IMR-90 (cell line): ENCODE measurements at regions not wholly inside any gene's neighbourhood (a gene's known extent, or its start where the extent isn't known, plus 50 kb on each side); places are given as distances from the start of the nearest gene placed in this dataset.

ENCODE experiments used
- ATAC-seq: fragments of 200-7000 bp; cut with Tn5 transposase; 2 replicates; pipeline ENCODE4 v1.9.1; 2020; ENCODE audit warnings: low read depth, mild to moderate bottlenecking, moderate library complexity
- BruUV-seq: library from RNA; stranded (reverse); fragments of 400-500 nt; replicated peaks from 2 replicates; lab custom pipeline; 2021; lab: Mats Ljungman, UMichigan
- CTCF ChIA-PET: fragments of 300-600 bp; formaldehyde crosslinking; extraction: SDS; loops from one replicate; lab custom pipeline; 2021; ENCODE audit warnings: antibody characterized with exemption; lab: Yijun Ruan, JAX
- POLR2A ChIA-PET: fragments of 300-600 bp; sonication (Branson Sonifier 250); formaldehyde crosslinking; loops from one replicate; lab custom pipeline; 2022; ENCODE audit warnings: antibody characterized with exemption; ENCODE audit not compliant: unreplicated experiment; lab: Charles Lee
- DNase-seq: peaks from one replicate; pipeline ENCODE4 v3.0.0; 2013
- H2AFZ ChIP-seq: replicated peaks from 2 replicates; pipeline ENCODE3; 2013; ENCODE audit warnings: low read length, mild to moderate bottlenecking; ENCODE audit not compliant: poor library complexity
- H2AK5ac ChIP-seq: 2 replicates; pipeline ENCODE4 v1.6.1; 2013; ENCODE audit warnings: low read depth, low read length, inconsistent platforms
- H2AK9ac ChIP-seq: replicated peaks from 2 replicates; pipeline ENCODE3; 2013; ENCODE audit warnings: mild to moderate bottlenecking, low read depth, low read length, moderate library complexity; ENCODE audit not compliant: poor library complexity
- H2BK120ac ChIP-seq: 2 replicates; pipeline ENCODE4 v1.6.1; 2013; ENCODE audit warnings: low read depth, low read length, inconsistent platforms
- H2BK15ac ChIP-seq: 3 replicates; pipeline ENCODE4 v1.6.1; 2013; ENCODE audit warnings: low read depth, low read length, inconsistent platforms
- H2BK20ac ChIP-seq: 2 replicates; pipeline ENCODE4 v1.6.1; 2013; ENCODE audit warnings: low read depth, mild to moderate bottlenecking, inconsistent platforms, low read length, moderate library complexity
- H2BK5ac ChIP-seq: 2 replicates; pipeline ENCODE4 v1.6.1; 2013; ENCODE audit warnings: mild to moderate bottlenecking, low read depth, low read length, inconsistent platforms; ENCODE audit not compliant: poor library complexity, severe bottlenecking
- H3K14ac ChIP-seq: replicated peaks from 2 replicates; pipeline ENCODE4 v1.6.1; 2013; ENCODE audit warnings: low read depth, low read length, inconsistent platforms
- H3K18ac ChIP-seq: 2 replicates; pipeline ENCODE4 v1.6.1; 2013; ENCODE audit warnings: low read depth, low read length, control low read depth
- H3K23ac ChIP-seq: 2 replicates; pipeline ENCODE4 v1.6.1; 2013; ENCODE audit warnings: low read depth, low read length, inconsistent platforms
- H3K27ac ChIP-seq: 2 replicates; pipeline ENCODE4 v1.5.1; 2013; ENCODE audit warnings: mild to moderate bottlenecking, control low read depth, low read length; ENCODE audit not compliant: insufficient read depth
- H3K27me3 ChIP-seq: 2 replicates; pipeline ENCODE4 v1.6.1; 2013; ENCODE audit warnings: low read length; ENCODE audit not compliant: control insufficient read depth, insufficient read depth
- H3K36me3 ChIP-seq: 2 replicates; pipeline ENCODE4 v1.6.1; 2013; ENCODE audit warnings: low read length, mixed read lengths; ENCODE audit not compliant: control insufficient read depth, insufficient read depth
- H3K4ac ChIP-seq: 2 replicates; pipeline ENCODE4 v1.6.1; 2013; ENCODE audit warnings: low read depth, low read length, inconsistent platforms
- H3K4me1 ChIP-seq: 2 replicates; pipeline ENCODE4 v1.6.1; 2013; ENCODE audit warnings: low read length, mixed read lengths; ENCODE audit not compliant: control insufficient read depth, insufficient read depth
- H3K4me2 ChIP-seq: 2 replicates; pipeline ENCODE4 v1.6.1; 2013; ENCODE audit warnings: low read depth, mild to moderate bottlenecking, control low read depth, low read length, moderate library complexity
- H3K4me3 ChIP-seq: 2 replicates; pipeline ENCODE4 v1.5.1; 2013; ENCODE audit warnings: low read depth, mild to moderate bottlenecking, control low read depth, low read length, moderate library complexity; ENCODE audit not compliant: insufficient read depth
- H3K56ac ChIP-seq: 2 replicates; pipeline ENCODE4 v1.6.1; 2013; ENCODE audit warnings: low read length, inconsistent platforms; ENCODE audit not compliant: insufficient read depth; ENCODE audit errors: extremely low read depth
- H3K79me1 ChIP-seq, 2 experiments: 2 replicates each; pipeline ENCODE4 v1.6.1; 2013; ENCODE audit warnings: low read length in 2 of 2, inconsistent platforms in 1 of 2, low read depth in 1 of 2
- H3K9ac ChIP-seq: 2 replicates; pipeline ENCODE4 v1.6.1; 2013; ENCODE audit warnings: low read depth, low read length, control low read depth
- H3K9me1 ChIP-seq: 2 replicates; pipeline ENCODE4 v1.6.1; 2013; ENCODE audit warnings: low read length, inconsistent platforms; ENCODE audit not compliant: insufficient read depth
- H3K9me3 ChIP-seq: 2 replicates; pipeline ENCODE4 v1.6.1; 2013; ENCODE audit warnings: low read length; ENCODE audit not compliant: control insufficient read depth, insufficient read depth
- H4K20me1 ChIP-seq: 2 replicates; pipeline ENCODE4 v1.6.1; 2013; ENCODE audit warnings: low read length, inconsistent platforms; ENCODE audit not compliant: insufficient read depth
- H4K5ac ChIP-seq: 2 replicates; pipeline ENCODE4 v1.6.1; 2013; ENCODE audit warnings: mild to moderate bottlenecking, low read depth, low read length, control low read depth
- H4K8ac ChIP-seq, 2 experiments: 2 replicates each; pipeline ENCODE4 v1.6.1; 2013; ENCODE audit warnings: low read depth in 2 of 2, low read length in 2 of 2, control low read depth in 1 of 2, inconsistent platforms in 1 of 2
- H4K91ac ChIP-seq: 2 replicates; pipeline ENCODE4 v1.6.1; 2013; ENCODE audit warnings: low read depth, low read length, inconsistent platforms; ENCODE audit not compliant: insufficient read depth
- WGBS, 2 experiments: methylation state at CpG; one replicate each; pipeline versions ENCODE4 v1.1.5 to v1.1.7; 2013; ENCODE audit warnings: missing lambda C conversion rate in 2 of 2; ENCODE audit not compliant: insufficient read length in 1 of 2; ENCODE audit errors: extremely low coverage in 2 of 2; 5-methylcytosine and 5-hydroxymethylcytosine counted together
- dilution Hi-C: fragments of 300-500 bp; cut with HindIII; formaldehyde crosslinking; loops from one replicate; pipeline ENCODE4 v1.14.3; 2018; ENCODE audit warnings: low sequenced_read_pairs; ENCODE audit not compliant: unreplicated experiment
- in situ Hi-C: fragments of 300-500 bp; cut with MboI; formaldehyde crosslinking; loops from 3 replicates; pipeline ENCODE4 v1.14.3; 2019; ENCODE audit warnings: low sequenced_read_pairs, inconsistent platforms, mixed read lengths
- intact Hi-C: fragments of 100-400 bp; cut with micrococcal nuclease; formaldehyde crosslinking; loops from 2 replicates; pipeline ENCODE4 v1.10.0; 2022
- TF ChIP-seq, protein P1 (sequence below): conservative IDR thresholded peaks from 2 replicates; pipeline ENCODE4 v1.5.1; 2012; ENCODE audit warnings: mild to moderate bottlenecking, low read depth, low read length, improper control_type of control experiment

DNA sequence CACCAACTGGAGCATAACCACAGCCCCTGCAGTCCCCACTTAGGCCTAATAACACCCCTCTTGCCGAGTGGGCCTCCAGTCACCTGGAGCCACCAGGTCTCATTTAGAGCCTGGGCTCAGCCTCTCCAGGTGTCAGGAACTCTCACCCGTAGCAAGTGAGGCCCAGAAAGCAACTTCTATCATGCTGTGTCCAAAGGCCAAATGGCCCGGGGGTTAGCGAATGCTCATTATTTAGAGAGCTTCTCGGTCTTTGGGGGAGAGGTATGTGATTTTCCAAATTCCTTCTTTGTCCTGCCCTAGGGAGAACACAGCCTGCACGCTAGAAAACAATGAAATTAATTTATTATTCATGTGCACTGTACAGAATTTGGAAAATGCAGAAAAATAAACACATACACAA, 109.9 kb upstream of the PTPRM start:
- no peak overlapping the region for H3K4me3 ChIP-seq
- H2BK5ac ChIP-seq = no peak overlapping the region
- H3K56ac ChIP-seq = no peak overlapping the region
- H4K20me1 ChIP-seq = no peaks in the 10 kb centered on the region
- H3K36me3 ChIP-seq = no peaks in the 10 kb centered on the region
- no peak overlapping the region for H4K8ac ChIP-seq
- H4K91ac ChIP-seq = no peak overlapping the region
- H3K23ac ChIP-seq = no peak overlapping the region
- H2BK20ac ChIP-seq = no peak overlapping the region
- H2BK15ac ChIP-seq = no peak overlapping the region
- H2BK120ac ChIP-seq = no peak overlapping the region
- no peak for DNase-seq
- H4K5ac ChIP-seq = no peak overlapping the region
- no peaks in the 10 kb centered on the region for H3K9me3 ChIP-seq
- H3K9ac ChIP-seq = no peak overlapping the region
- CTCF ChIA-PET = no interaction called here
- H3K14ac ChIP-seq = no peak overlapping the region
- H3K27me3 ChIP-seq = peaks cover 28% of the 10 kb centered on the region
- no peak overlapping the region for H3K18ac ChIP-seq
- H2AK5ac ChIP-seq = no peak overlapping the region
- intact Hi-C loops (no loop called here), in situ Hi-C loops (no loop called here), dilution Hi-C loops (no loop called here)
- no peak for ATAC-seq
- no peaks in the 10 kb centered on the region; the same call in 1 of the 2 replicates for H3K9me1 ChIP-seq
- POLR2A ChIA-PET = no interaction called here
- no peak overlapping the region for H3K4ac ChIP-seq
- TF ChIP-seq, protein P1, sequence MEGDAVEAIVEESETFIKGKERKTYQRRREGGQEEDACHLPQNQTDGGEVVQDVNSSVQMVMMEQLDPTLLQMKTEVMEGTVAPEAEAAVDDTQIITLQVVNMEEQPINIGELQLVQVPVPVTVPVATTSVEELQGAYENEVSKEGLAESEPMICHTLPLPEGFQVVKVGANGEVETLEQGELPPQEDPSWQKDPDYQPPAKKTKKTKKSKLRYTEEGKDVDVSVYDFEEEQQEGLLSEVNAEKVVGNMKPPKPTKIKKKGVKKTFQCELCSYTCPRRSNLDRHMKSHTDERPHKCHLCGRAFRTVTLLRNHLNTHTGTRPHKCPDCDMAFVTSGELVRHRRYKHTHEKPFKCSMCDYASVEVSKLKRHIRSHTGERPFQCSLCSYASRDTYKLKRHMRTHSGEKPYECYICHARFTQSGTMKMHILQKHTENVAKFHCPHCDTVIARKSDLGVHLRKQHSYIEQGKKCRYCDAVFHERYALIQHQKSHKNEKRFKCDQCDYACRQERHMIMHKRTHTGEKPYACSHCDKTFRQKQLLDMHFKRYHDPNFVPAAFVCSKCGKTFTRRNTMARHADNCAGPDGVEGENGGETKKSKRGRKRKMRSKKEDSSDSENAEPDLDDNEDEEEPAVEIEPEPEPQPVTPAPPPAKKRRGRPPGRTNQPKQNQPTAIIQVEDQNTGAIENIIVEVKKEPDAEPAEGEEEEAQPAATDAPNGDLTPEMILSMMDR = no peak
- H3K4me1 ChIP-seq = no peaks in the 10 kb centered on the region
- BruUV-seq = no TSS peak
- no peak overlapping the region for H3K27ac ChIP-seq
- H2AK9ac ChIP-seq = no peak overlapping the region
- H3K79me1 ChIP-seq = no peaks in the 10 kb centered on the region
- H3K4me2 ChIP-seq = no peak overlapping the region
- 60% methylated on average over 1 of the region's 6 CpGs; no CpG with 5 or more reads in 1 of the 2 experiments for WGBS, 2 experiments
- no peak overlapping the region for H2AFZ ChIP-seq
